ENCODE measurements at regions not wholly inside any gene's neighbourhood (a gene's known extent, or its start where the extent isn't known, plus 50 kb on each side); places are given as distances from the start of the nearest gene placed in this dataset.
A peak's percentile ranks its signal among the peaks of the same experiment; 100 is the strongest.

GRCh38 chr1:106897976-106898375 is 158.5 kb upstream of the PRMT6 start:
- H3K9me3 Mint-ChIP-seq: peaks cover 2% of the 10 kb centered on the region
- H3K4me1 Mint-ChIP-seq: no peaks in the 10 kb centered on the region
- TF ChIP-seq CTCF (IDR thresholded peaks at IDR 0.05): no peak
- H3K27me3 Mint-ChIP-seq: no peaks in the 10 kb centered on the region
- ChIA-PET POLR2A (no interaction called here), CTCF (no interaction called here)
- H3K27ac Mint-ChIP-seq: no peak overlapping the region
- H3K36me3 Mint-ChIP-seq (ENCODE audit: low read depth): no peaks in the 10 kb centered on the region
- intact Hi-C loops (cut with micrococcal nuclease): no loop called here
- H3K4me3 Mint-ChIP-seq: no peak overlapping the region
- ATAC-seq (ENCODE audit: low read depth) (no peak), DNase-seq (no peak)

DNA sequence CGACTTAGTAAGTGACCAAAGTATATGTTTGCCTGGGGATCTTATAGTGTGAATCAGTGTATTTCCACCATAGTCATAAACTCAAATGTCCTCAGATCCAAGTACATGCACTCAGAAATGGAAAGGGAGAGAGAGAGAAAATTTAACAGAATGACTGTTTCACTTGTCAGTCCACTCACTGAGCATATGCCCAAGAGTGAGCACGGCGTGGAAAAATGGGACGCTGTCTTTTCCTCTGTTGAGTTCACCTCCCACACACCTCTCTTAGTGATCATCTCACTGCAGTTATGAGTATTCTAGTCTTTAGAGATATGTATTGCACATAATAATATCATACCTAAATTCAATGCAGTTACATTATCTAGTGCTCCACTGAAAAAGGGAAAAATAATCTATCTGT is 156.8 kb upstream of the PRMT6 start:
- ChIA-PET CTCF (no interaction called here), POLR2A (no interaction called here)
- no peak for TF ChIP-seq CTCF (IDR thresholded peaks at IDR 0.05)
- Mint-ChIP-seq H3K9me3 (peaks cover 2% of the 10 kb centered on the region), H3K4me3 (no peak overlapping the region), H3K27me3 (no peaks in the 10 kb centered on the region), H3K36me3 (ENCODE audit: low read depth) (no peaks in the 10 kb centered on the region), H3K4me1 (no peaks in the 10 kb centered on the region), H3K27ac (no peak overlapping the region)
- DNase-seq (no peak), ATAC-seq (ENCODE audit: low read depth) (no peak)
- intact Hi-C loops (cut with micrococcal nuclease): no loop called here

DNA sequence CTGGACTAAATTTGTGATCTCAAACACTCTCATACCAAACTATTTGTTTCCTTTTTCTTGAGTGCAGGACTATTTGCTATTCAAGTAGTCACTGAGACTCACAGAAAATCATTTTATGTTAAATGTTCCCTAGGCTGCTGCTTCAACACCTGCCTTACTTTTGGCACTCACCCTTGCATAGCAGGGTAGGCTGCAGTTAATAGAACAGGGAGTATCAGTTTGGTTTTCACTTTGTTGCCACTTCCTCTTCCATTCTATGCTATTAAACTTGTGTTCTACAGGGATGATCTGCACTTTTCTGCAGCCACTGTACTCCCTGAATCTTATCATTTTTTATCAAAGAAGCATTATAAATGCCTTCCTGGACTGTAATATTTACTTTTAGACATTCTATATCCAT is 148.7 kb upstream of the PRMT6 start:
- ChIA-PET POLR2A (no interaction called here), CTCF (no interaction called here)
- Mint-ChIP-seq H3K27ac (no peak overlapping the region), H3K27me3 (no peaks in the 10 kb centered on the region), H3K36me3 (ENCODE audit: low read depth) (no peaks in the 10 kb centered on the region), H3K4me3 (no peak overlapping the region), H3K9me3 (no peaks in the 10 kb centered on the region), H3K4me1 (peaks cover 1% of the 10 kb centered on the region)
- no peak for TF ChIP-seq CTCF (IDR thresholded peaks at IDR 0.05)
- intact Hi-C loops (cut with micrococcal nuclease): no loop called here
- peak; percentile 42 for ATAC-seq (ENCODE audit: low read depth)
- no peak for DNase-seq

DNA sequence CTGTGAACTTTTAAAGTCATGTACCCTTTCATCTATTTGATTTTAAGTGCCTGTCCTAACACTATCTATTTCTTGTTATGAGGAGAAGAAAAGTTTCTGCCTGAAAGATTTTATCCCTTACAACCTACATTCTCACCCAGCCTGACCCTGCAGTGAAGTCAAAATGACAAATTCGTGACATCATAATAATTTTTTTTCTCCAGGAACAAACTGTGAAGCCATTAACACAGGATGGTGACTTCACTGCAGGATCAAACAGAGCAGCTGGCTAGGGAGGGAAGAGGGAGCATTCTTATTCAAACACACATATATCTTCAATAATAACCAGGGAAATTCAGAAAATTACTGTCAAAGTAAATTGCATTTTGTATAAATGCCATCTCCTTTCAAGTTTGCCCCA is 147.8 kb upstream of the PRMT6 start:
- Mint-ChIP-seq H3K4me1 (peaks cover 1% of the 10 kb centered on the region), H3K27ac (no peak overlapping the region), H3K4me3 (no peak overlapping the region), H3K36me3 (ENCODE audit: low read depth) (no peaks in the 10 kb centered on the region), H3K27me3 (peaks cover under 1% of the 10 kb centered on the region), H3K9me3 (no peaks in the 10 kb centered on the region)
- POLR2A ChIA-PET: no interaction called here
- TF ChIP-seq CTCF (IDR thresholded peaks at IDR 0.05): no peak
- DNase-seq: no peak
- intact Hi-C loops (cut with micrococcal nuclease): no loop called here
- CTCF ChIA-PET: no interaction called here
- no peak for ATAC-seq (ENCODE audit: low read depth)

DNA sequence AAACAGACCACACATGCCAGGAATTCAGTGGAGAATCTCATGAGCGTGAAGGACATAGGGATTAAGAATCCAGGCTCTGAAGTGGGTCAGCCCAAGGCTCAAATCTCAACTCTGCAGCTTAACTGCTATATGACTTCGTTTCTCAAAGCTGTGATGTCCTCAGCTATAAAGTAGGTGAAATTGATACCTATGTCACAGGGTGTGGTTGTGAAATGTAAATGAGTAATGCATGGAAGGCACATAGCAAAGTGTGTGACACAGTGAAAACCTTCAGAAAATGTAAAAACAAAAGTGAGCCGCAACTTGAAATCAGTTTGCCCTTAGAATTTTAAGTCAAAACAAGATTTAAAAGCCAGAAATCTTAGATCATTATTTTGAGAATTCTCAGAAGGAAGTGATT is 145.7 kb upstream of the PRMT6 start:
- Mint-ChIP-seq H3K4me1 (peaks cover 1% of the 10 kb centered on the region), H3K27ac (no peak overlapping the region), H3K36me3 (ENCODE audit: low read depth) (no peaks in the 10 kb centered on the region), H3K9me3 (no peaks in the 10 kb centered on the region), H3K4me3 (no peak overlapping the region), H3K27me3 (peaks cover 3% of the 10 kb centered on the region)
- DNase-seq: no peak
- no peak for TF ChIP-seq CTCF (IDR thresholded peaks at IDR 0.05)
- intact Hi-C loops (cut with micrococcal nuclease): no loop called here
- ATAC-seq (ENCODE audit: low read depth): no peak
- ChIA-PET CTCF (no interaction called here), POLR2A (no interaction called here)

Measured in activated B cell treated with CpG ODN at 0.5 μM for 24 hours (primary cell).